ENCODE measurements at regions not wholly inside any gene's neighbourhood (a gene's known extent, or its start where the extent isn't known, plus 50 kb on each side); places are given as distances from the start of the nearest gene placed in this dataset.

GRCh38 chr11:116130122-116130521, 625.9 kb upstream of the CADM1 start:
- no peak for DNase-seq

GRCh38 chr11:116129456-116129855, 625.2 kb upstream of the CADM1 start:
- no peak for DNase-seq

- DNase-seq: no peak
Observed at GRCh38 chr11:116126562-116126961, 622.3 kb upstream of the CADM1 start.

- no peak for DNase-seq
Observed at GRCh38 chr11:116124922-116125714, 620.9 kb upstream of the CADM1 start.

- no peak for DNase-seq
Observed at GRCh38 chr11:116123739-116124138, 619.5 kb upstream of the CADM1 start.

- DNase-seq: no peak
Observed at GRCh38 chr11:116122697-116123472, 618.7 kb upstream of the CADM1 start.

- no peak for DNase-seq
Observed at GRCh38 chr11:116119158-116119557, 614.9 kb upstream of the CADM1 start.

GRCh38 chr11:116118138-116118470, 613.9 kb upstream of the CADM1 start:
- DNase-seq: no peak

- DNase-seq: no peak
Observed at GRCh38 chr11:116117331-116118137, 613.3 kb upstream of the CADM1 start.

GRCh38 chr11:116115801-116116200, 611.6 kb upstream of the CADM1 start:
- no peak for DNase-seq

- DNase-seq: no peak
Observed at GRCh38 chr11:116114198-116114651, 610.0 kb upstream of the CADM1 start.

GRCh38 chr11:116112087-116112935, 608.1 kb upstream of the CADM1 start:
- DNase-seq: no peak

- DNase-seq: no peak
Observed at GRCh38 chr11:116111546-116111945, 607.3 kb upstream of the CADM1 start.

GRCh38 chr11:116110802-116111201, 606.6 kb upstream of the CADM1 start:
- no peak for DNase-seq

- DNase-seq: no peak
Observed at GRCh38 chr11:116110356-116110755, 606.1 kb upstream of the CADM1 start.

- no peak for DNase-seq
Observed at GRCh38 chr11:116109228-116109627, 605.0 kb upstream of the CADM1 start.

- no peak for DNase-seq
Observed at GRCh38 chr11:116108161-116108560, 603.9 kb upstream of the CADM1 start.

GRCh38 chr11:116107229-116107628, 603.0 kb upstream of the CADM1 start:
- no peak for DNase-seq

GRCh38 chr11:116104498-116105174, 600.4 kb upstream of the CADM1 start:
- no peak for DNase-seq

- DNase-seq: no peak
Observed at GRCh38 chr11:116101902-116102301, 597.7 kb upstream of the CADM1 start.

GRCh38 chr11:116100016-116100415, 595.8 kb upstream of the CADM1 start:
- no peak for DNase-seq

- DNase-seq: no peak
Observed at GRCh38 chr11:116099541-116099940, 595.3 kb upstream of the CADM1 start.
